NT2/D1 (cell line): ENCODE measurements at regions not wholly inside any gene's neighbourhood (a gene's known extent, or its start where the extent isn't known, plus 50 kb on each side); places are given as distances from the start of the nearest gene placed in this dataset.

Source experiments
- DNase-seq: peaks from one replicate; pipeline ENCODE4 v3.0.0-alpha.2; 2011; ENCODE audit warnings: low read depth, low spot score
- H3K27me3 ChIP-seq: 2 replicates; pipeline ENCODE4 v1.6.0; 2011; ENCODE audit warnings: mild to moderate bottlenecking; ENCODE audit not compliant: insufficient read length, insufficient read depth
- H3K36me3 ChIP-seq: 2 replicates; pipeline ENCODE4 v1.6.1; 2011; ENCODE audit warnings: mild to moderate bottlenecking, low read length, mixed read lengths; ENCODE audit not compliant: insufficient read depth, insufficient read length
- H3K4me1 ChIP-seq: 2 replicates; pipeline ENCODE4 v1.5.1; 2011; ENCODE audit not compliant: insufficient read depth, insufficient read length
- H3K4me3 ChIP-seq: 2 replicates; pipeline ENCODE4 v1.5.1; 2011; ENCODE audit warnings: low read depth; ENCODE audit not compliant: insufficient read length
- H3K9ac ChIP-seq: 2 replicates; pipeline ENCODE4 v1.6.0; 2011; ENCODE audit warnings: low read depth; ENCODE audit not compliant: insufficient read length
- H3K9me3 ChIP-seq: 2 replicates; pipeline ENCODE4 v1.5.1; 2011; ENCODE audit warnings: mild to moderate bottlenecking, low read length; ENCODE audit not compliant: insufficient read depth
- SUZ12 ChIP-seq: IDR thresholded peaks from 2 replicates; pipeline ENCODE4 v1.6.1; 2011; ENCODE audit not compliant: insufficient read length, insufficient read depth; ENCODE audit errors: extremely low read depth
- YY1 ChIP-seq: IDR thresholded peaks from 2 replicates; pipeline ENCODE4 v1.6.1; 2011; ENCODE audit not compliant: insufficient read length, insufficient read depth
- ZNF274 ChIP-seq: IDR thresholded peaks from 2 replicates; pipeline ENCODE4 v1.6.1; 2011; ENCODE audit warnings: mild to moderate bottlenecking, low read depth, low read length

DNA sequence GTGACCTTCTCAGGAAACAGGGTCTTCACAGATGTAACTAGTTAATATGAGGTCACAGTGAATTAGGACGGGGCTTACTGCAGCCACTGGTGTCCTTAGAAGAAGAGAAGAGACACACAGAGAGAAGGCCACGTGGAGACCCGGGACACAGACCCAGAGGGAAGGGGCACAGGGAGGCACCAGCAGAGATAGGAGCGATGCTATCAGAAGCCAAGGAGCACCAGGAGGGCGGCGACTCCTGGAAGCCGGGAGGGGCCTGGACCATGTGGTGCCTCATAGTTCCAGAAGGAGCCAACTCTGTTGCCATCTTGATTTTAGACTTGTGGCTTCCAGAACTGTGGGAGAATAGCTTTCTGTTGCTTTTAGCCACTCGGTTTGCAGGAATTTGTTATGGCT lies 505.9 kb downstream of the TCERG1L start:
- no peaks in the 10 kb centered on the region for H3K9me3 ChIP-seq
- no peak overlapping the region for H3K9ac ChIP-seq
- no peak for TF ChIP-seq SUZ12
- TF ChIP-seq YY1: no peak
- no peak for TF ChIP-seq ZNF274

DNA sequence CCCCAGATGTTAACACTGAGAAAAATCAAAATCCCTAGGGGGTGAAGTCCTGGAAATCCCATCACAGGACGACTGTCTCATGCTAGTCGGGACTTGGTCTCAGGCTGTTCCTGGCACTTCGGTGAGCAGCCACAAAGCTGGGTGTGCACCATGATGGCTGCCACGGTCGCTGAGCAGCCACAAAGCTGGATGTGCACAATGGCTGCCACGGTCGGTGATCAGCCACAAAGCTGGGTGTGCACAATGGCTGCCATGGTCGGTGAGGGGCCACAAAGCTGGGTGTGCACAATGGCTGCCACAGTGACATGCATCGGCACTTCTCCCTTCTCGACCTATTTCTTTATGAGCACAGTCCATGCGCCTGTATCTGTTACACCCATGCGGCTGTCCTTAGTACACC lies 505.1 kb downstream of the TCERG1L start:
- H3K9ac ChIP-seq: no peak overlapping the region
- H3K27me3 ChIP-seq: no peaks in the 10 kb centered on the region
- peaks cover 8% of the 10 kb centered on the region for H3K4me1 ChIP-seq
- TF ChIP-seq ZNF274: no peak
- TF ChIP-seq YY1: no peak
- TF ChIP-seq SUZ12: no peak
- no peaks in the 10 kb centered on the region for H3K36me3 ChIP-seq
- no peak overlapping the region for H3K4me3 ChIP-seq
- DNase-seq: no peak
- no peaks in the 10 kb centered on the region for H3K9me3 ChIP-seq

More for the DNA sequence above, 505.9 kb downstream of the TCERG1L start:
- Histone ChIP-seq H3K36me3 (no peaks in the 10 kb centered on the region), H3K27me3 (no peaks in the 10 kb centered on the region), H3K4me3 (no peak overlapping the region), H3K4me1 (peaks cover 6% of the 10 kb centered on the region)
- no peak for DNase-seq

DNA sequence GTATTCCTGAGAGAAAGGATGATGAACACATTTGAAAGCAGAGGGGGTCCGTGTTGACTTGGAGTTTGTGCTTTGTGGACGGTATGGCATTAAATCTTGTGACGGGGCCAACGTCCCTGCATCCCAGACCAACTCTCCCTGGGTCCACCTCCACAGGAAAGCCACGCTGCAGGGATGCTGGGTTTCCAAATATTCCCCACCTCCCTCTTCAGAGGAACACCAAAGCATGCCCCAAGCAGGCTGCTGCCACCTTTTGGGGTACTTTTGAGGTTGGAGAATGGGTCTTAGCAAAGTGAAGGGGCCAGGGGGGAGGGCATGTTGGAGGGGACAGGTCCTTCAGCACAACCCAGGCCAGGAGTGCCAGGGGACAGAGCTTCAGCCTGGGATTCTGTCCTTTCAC lies 504.4 kb downstream of the TCERG1L start:
- H3K36me3 ChIP-seq: no peaks in the 10 kb centered on the region
- H3K4me1 ChIP-seq: peaks cover 8% of the 10 kb centered on the region
- no peak for DNase-seq
- no peaks in the 10 kb centered on the region for H3K27me3 ChIP-seq
- no peak overlapping the region for H3K9ac ChIP-seq
- TF ChIP-seq YY1 (no peak), SUZ12 (no peak), ZNF274 (no peak)
- H3K4me3 ChIP-seq: no peak overlapping the region
- no peaks in the 10 kb centered on the region for H3K9me3 ChIP-seq

DNA sequence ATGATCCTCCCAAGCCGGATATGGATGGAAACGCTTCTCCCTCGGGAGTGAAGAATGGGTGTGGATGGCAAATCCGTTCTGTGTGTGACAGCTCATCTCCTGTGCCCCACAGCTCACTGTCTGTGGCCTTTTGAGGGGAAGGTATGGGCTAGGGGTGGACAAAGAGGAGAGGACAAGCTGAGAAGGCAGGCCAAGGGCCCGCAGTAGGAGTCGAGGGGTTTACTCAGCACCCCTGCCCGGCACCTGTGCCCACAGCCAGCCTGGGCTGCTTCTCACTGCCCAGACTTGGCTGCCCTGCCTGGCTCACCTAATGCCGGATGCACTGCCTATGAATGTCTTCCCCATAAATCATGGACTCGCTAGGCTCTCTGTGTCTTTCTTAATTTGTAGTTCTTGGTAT lies 503.8 kb downstream of the TCERG1L start:
- H3K36me3 ChIP-seq: no peaks in the 10 kb centered on the region
- TF ChIP-seq ZNF274 (no peak), SUZ12 (no peak), YY1 (no peak)
- no peak for DNase-seq
- H3K9ac ChIP-seq: no peak overlapping the region
- no peaks in the 10 kb centered on the region for H3K27me3 ChIP-seq
- peaks cover 8% of the 10 kb centered on the region for H3K4me1 ChIP-seq
- no peaks in the 10 kb centered on the region for H3K9me3 ChIP-seq
- H3K4me3 ChIP-seq: no peak overlapping the region

DNA sequence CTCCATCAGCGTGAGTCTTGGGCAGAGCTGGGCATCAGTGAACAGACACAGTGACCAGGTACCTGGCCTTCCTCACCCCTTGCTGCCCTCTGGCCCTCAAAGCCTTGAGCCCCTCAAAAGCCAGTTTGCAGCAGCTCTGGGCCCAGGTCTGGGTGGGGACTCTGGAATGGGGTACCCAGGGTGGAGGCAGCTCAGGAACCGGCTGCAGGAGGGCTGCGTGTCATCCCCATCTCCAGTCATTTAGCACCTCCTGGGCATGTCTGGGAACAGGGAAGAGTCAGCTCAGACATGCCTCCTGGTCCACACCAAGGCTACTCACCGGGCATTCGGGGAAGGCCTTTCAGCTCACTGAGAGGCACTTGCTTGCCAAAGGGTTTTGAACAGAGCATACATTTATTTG lies 503.3 kb downstream of the TCERG1L start:
- no peaks in the 10 kb centered on the region for H3K36me3 ChIP-seq
- no peak overlapping the region for H3K9ac ChIP-seq

DNA sequence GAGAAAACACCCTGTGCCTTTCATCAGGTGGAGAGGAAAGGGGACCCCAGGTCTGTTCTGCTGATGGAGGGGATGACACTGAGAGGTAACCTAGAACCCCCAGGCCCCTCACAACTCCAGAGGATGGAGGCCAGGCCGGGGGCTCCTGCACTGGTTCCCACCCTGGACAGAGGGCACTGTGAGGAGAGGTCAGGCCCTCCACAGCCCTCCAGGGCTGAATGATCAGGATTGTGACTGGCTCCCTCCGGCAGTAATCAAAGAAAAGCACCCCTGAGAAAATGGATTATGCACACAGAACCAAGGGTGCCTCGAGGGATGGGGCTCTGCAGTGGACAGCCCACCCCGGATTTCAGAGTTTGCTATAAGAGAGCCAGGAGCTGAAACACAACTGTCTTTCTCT lies 502.8 kb downstream of the TCERG1L start:
- no peaks in the 10 kb centered on the region for H3K36me3 ChIP-seq
- no peak overlapping the region for H3K4me3 ChIP-seq
- H3K4me1 ChIP-seq: peaks cover 8% of the 10 kb centered on the region
- TF ChIP-seq SUZ12 (no peak), ZNF274 (no peak), YY1 (no peak)
- H3K9me3 ChIP-seq: no peaks in the 10 kb centered on the region
- no peak overlapping the region for H3K9ac ChIP-seq
- no peak for DNase-seq
- H3K27me3 ChIP-seq: no peaks in the 10 kb centered on the region

More for the DNA sequence above, 503.3 kb downstream of the TCERG1L start:
- Histone ChIP-seq H3K9me3 (no peaks in the 10 kb centered on the region), H3K4me3 (no peak overlapping the region), H3K27me3 (no peaks in the 10 kb centered on the region), H3K4me1 (peaks cover 8% of the 10 kb centered on the region)
- TF ChIP-seq SUZ12 (no peak), ZNF274 (no peak), YY1 (no peak)
- DNase-seq: no peak

DNA sequence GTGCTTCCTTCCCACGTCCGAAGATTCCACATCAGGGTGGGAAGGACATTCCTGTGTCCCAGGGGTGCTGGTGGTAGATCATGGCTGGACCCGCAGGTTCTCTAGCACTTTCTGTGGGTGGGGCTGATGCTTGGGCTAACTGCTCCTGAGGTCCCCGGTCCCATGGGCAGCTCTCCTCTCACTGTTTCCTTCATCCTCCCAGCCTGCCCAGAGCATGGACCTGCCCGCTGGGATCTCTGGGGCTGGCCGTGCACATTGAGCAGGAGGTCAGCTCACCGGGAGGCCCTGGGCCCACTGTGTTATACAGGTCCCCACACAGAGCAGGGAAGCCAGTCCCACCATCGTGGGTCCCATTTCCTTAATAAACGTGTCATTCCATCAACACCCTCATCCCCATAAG lies 502.3 kb downstream of the TCERG1L start:
- no peaks in the 10 kb centered on the region for H3K36me3 ChIP-seq
- TF ChIP-seq ZNF274 (no peak), SUZ12 (no peak), YY1 (no peak)
- no peak for DNase-seq
- no peak overlapping the region for H3K9ac ChIP-seq
- H3K27me3 ChIP-seq: no peaks in the 10 kb centered on the region
- peaks cover 8% of the 10 kb centered on the region for H3K4me1 ChIP-seq
- no peaks in the 10 kb centered on the region for H3K9me3 ChIP-seq
- no peak overlapping the region for H3K4me3 ChIP-seq
